ENCODE measurements at regions not wholly inside any gene's neighbourhood (a gene's known extent, or its start where the extent isn't known, plus 50 kb on each side); places are given as distances from the start of the nearest gene placed in this dataset.

DNA sequence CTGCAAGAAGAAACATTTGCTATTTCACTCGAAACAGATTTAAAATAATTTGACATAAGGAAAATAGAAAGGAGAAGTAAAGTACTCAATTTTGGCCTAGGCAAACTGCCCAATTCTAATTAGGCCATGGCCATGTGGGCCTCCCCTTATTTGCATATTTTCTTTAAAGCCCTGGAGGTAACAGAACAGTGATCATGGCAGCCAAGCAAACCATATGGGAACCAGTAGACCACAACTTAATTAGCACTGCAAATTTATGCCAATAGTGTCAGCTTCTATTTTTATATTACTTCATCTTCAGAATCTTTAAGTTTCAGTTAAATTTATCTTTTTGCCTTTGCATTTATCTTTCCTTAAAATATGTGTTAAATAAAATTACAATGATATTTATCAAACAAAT is 63.3 kb upstream of the THSD7A start:
- POLR2A ChIA-PET, result no interaction called here
- no peak for DNase-seq (ENCODE audit: extremely low spot score)
- CTCF ChIA-PET, result no interaction called here
- TF ChIP-seq SUZ12 (IDR thresholded peaks at IDR 0.05) (no peak), FOXM1 (IDR thresholded peaks at IDR 0.05; ENCODE audit: borderline replicate concordance) (no peak), FOXA1 (IDR thresholded peaks at IDR 0.05) (no peak), CTBP1 (IDR thresholded peaks at IDR 0.05; ENCODE audit: borderline replicate concordance) (no peak), L3MBTL2 (conservative IDR thresholded peaks at IDR 0.05) (no peak), BHLHE40 (IDR thresholded peaks at IDR 0.05; ENCODE audit: borderline replicate concordance) (no peak), ARNT (IDR thresholded peaks at IDR 0.05) (no peak), LEF1 (IDR thresholded peaks at IDR 0.05; ENCODE audit: borderline replicate concordance) (no peak), NFRKB (IDR thresholded peaks at IDR 0.05) (no peak), TARDBP (IDR thresholded peaks at IDR 0.05) (no peak), HDGF (IDR thresholded peaks at IDR 0.05; ENCODE audit: borderline replicate concordance) (no peak), SP1 (IDR thresholded peaks at IDR 0.05) (no peak), ELF4 (IDR thresholded peaks at IDR 0.05) (no peak), ZNF384 (IDR thresholded peaks at IDR 0.05) (no peak), FOXK2 (IDR thresholded peaks at IDR 0.05) (no peak)
- TF ChIP-seq, protein P1, sequence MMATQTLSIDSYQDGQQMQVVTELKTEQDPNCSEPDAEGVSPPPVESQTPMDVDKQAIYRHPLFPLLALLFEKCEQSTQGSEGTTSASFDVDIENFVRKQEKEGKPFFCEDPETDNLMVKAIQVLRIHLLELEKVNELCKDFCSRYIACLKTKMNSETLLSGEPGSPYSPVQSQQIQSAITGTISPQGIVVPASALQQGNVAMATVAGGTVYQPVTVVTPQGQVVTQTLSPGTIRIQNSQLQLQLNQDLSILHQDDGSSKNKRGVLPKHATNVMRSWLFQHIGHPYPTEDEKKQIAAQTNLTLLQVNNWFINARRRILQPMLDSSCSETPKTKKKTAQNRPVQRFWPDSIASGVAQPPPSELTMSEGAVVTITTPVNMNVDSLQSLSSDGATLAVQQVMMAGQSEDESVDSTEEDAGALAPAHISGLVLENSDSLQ (IDR thresholded peaks at IDR 0.05), result no peak

DNA sequence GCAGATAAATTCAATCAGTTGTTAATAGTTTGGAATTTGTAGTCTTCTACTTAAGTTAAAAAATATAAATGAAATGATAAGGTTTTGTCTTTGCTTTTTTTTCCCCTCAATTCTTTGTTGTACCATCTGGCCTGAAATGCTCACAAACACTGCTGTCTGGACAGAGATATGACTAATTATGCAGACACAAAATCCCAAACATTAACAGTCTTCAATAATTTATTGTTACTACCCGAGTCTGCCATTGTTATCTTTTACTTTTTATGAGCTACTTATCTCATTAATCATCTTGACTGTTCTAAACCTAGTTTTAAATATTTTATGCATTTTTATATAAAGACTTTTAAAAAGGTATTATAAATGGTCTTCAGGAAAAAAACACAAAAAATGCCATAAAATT is 64.7 kb upstream of the THSD7A start:
- CTCF ChIA-PET, result no interaction called here
- TF ChIP-seq FOXK2 (IDR thresholded peaks at IDR 0.05), result no peak
- TF ChIP-seq, protein P1 (IDR thresholded peaks at IDR 0.05), result peak; percentile 58
- POLR2A ChIA-PET, result no interaction called here
- no peak for DNase-seq (ENCODE audit: extremely low spot score)

GRCh38 chr7:11899247-11899646 is 67.2 kb upstream of the THSD7A start:
- POLR2A ChIA-PET, result no interaction called here
- TF ChIP-seq HDGF (IDR thresholded peaks at IDR 0.05; ENCODE audit: borderline replicate concordance), result no peak
- TF ChIP-seq SUZ12 (IDR thresholded peaks at IDR 0.05), result no peak
- no peak for TF ChIP-seq FOXK2 (IDR thresholded peaks at IDR 0.05)
- no peak for TF ChIP-seq L3MBTL2 (conservative IDR thresholded peaks at IDR 0.05)
- no peak for TF ChIP-seq TARDBP (IDR thresholded peaks at IDR 0.05)
- TF ChIP-seq NFRKB (IDR thresholded peaks at IDR 0.05), result no peak
- TF ChIP-seq ARNT (IDR thresholded peaks at IDR 0.05), result no peak
- TF ChIP-seq BHLHE40 (IDR thresholded peaks at IDR 0.05; ENCODE audit: borderline replicate concordance), result no peak
- no peak for TF ChIP-seq LEF1 (IDR thresholded peaks at IDR 0.05; ENCODE audit: borderline replicate concordance)
- no peak for TF ChIP-seq FOXA1 (IDR thresholded peaks at IDR 0.05)
- TF ChIP-seq SP1 (IDR thresholded peaks at IDR 0.05), result no peak
- no peak for TF ChIP-seq ELF4 (IDR thresholded peaks at IDR 0.05)
- TF ChIP-seq, protein P1 (IDR thresholded peaks at IDR 0.05), result no peak
- CTCF ChIA-PET, result no interaction called here
- DNase-seq (ENCODE audit: extremely low spot score), result no peak

DNA sequence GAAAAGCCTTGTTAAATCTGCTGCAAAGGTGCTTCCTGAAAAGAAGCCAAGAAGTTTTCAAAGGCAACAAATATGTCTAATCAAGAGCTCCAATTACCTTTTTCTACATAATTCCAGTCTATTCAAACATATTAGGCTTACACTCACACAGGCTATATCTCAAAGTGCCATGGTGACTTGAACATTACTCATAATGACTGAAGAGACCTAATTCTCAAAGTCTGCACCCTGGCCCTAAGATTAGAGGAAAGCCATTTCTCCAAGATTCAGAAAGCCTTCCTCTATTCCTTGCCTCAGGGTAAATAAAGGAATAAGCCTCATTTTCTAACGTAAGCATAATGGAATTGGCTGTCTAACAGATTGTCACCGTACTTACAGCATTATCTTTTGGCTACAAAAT is 78.3 kb upstream of the THSD7A start:
- ChIA-PET POLR2A (no interaction called here), CTCF (no interaction called here)
- no peak for DNase-seq (ENCODE audit: extremely low spot score)
- no peak for TF ChIP-seq L3MBTL2 (conservative IDR thresholded peaks at IDR 0.05)
- no peak for TF ChIP-seq TARDBP (IDR thresholded peaks at IDR 0.05)
- no peak for TF ChIP-seq CTBP1 (IDR thresholded peaks at IDR 0.05; ENCODE audit: borderline replicate concordance)
- TF ChIP-seq SUZ12 (IDR thresholded peaks at IDR 0.05), result no peak
- TF ChIP-seq, protein P1 (IDR thresholded peaks at IDR 0.05), result no peak
- no peak for TF ChIP-seq FOXM1 (IDR thresholded peaks at IDR 0.05; ENCODE audit: borderline replicate concordance)
- TF ChIP-seq HDGF (IDR thresholded peaks at IDR 0.05; ENCODE audit: borderline replicate concordance), result no peak
- no peak for TF ChIP-seq ELF4 (IDR thresholded peaks at IDR 0.05)
- no peak for TF ChIP-seq FOXK2 (IDR thresholded peaks at IDR 0.05)
- TF ChIP-seq FOXA1 (IDR thresholded peaks at IDR 0.05), result no peak
- TF ChIP-seq NFRKB (IDR thresholded peaks at IDR 0.05), result no peak

DNA sequence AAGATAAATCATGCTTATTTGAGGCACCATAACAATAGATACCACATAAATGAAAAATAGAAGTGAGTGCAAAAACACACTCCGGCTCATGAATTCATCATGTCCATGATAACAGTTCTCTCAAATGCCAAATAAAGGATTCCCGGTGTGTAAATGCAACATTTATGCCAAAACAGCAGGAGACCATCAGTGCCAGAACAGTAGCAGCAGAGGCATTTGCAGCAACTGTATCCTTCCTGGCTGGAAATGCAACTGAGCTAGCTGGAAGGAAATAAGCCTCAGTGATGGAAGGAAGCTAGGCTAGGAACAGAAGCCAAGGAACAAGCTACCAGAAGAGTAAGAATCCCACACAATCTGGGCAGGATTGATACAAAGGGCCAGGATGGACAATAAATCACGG is 79.9 kb upstream of the THSD7A start:
- CTCF ChIA-PET, result no interaction called here
- no peak for TF ChIP-seq FOXM1 (IDR thresholded peaks at IDR 0.05; ENCODE audit: borderline replicate concordance)
- TF ChIP-seq, protein P1 (IDR thresholded peaks at IDR 0.05), result no peak
- TF ChIP-seq FOXA1 (IDR thresholded peaks at IDR 0.05), result no peak
- TF ChIP-seq ZNF384 (IDR thresholded peaks at IDR 0.05), result no peak
- TF ChIP-seq SUZ12 (IDR thresholded peaks at IDR 0.05), result no peak
- TF ChIP-seq FOXK2 (IDR thresholded peaks at IDR 0.05), result no peak
- TF ChIP-seq HDGF (IDR thresholded peaks at IDR 0.05; ENCODE audit: borderline replicate concordance), result no peak
- TF ChIP-seq ELF4 (IDR thresholded peaks at IDR 0.05), result no peak
- TF ChIP-seq CTBP1 (IDR thresholded peaks at IDR 0.05; ENCODE audit: borderline replicate concordance), result no peak
- no peak for TF ChIP-seq ARNT (IDR thresholded peaks at IDR 0.05)
- no peak for TF ChIP-seq TARDBP (IDR thresholded peaks at IDR 0.05)
- POLR2A ChIA-PET, result no interaction called here
- DNase-seq (ENCODE audit: extremely low spot score), result peak; percentile 5

DNA sequence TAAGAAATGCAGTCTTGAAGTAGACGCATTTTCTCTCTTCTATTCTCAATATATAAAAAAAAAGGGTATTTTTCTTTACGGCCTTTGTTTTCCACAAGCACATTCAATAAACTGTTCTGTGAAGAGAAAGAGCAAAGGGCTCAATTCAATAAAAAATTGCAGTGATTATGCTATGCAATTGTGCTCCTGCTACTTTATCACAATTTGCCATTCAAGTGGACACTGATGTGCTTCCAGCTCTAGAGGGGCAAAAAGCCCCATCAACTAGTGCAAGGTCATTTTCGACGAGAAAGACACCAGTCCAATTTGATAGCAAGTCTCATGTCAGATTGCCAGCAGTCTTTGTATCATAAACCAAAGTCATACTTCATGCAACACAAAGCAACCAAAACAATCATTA is 82.6 kb upstream of the THSD7A start:
- POLR2A ChIA-PET, result no interaction called here
- CTCF ChIA-PET, result no interaction called here
- no peak for DNase-seq (ENCODE audit: extremely low spot score)
- TF ChIP-seq ELF4 (IDR thresholded peaks at IDR 0.05), result no peak
- TF ChIP-seq BHLHE40 (IDR thresholded peaks at IDR 0.05; ENCODE audit: borderline replicate concordance), result no peak
- no peak for TF ChIP-seq LEF1 (IDR thresholded peaks at IDR 0.05; ENCODE audit: borderline replicate concordance)
- TF ChIP-seq SP1 (IDR thresholded peaks at IDR 0.05), result no peak
- no peak for TF ChIP-seq FOXA1 (IDR thresholded peaks at IDR 0.05)
- TF ChIP-seq, protein P1 (IDR thresholded peaks at IDR 0.05), result no peak
- TF ChIP-seq FOXM1 (IDR thresholded peaks at IDR 0.05; ENCODE audit: borderline replicate concordance), result no peak
- no peak for TF ChIP-seq SUZ12 (IDR thresholded peaks at IDR 0.05)
- no peak for TF ChIP-seq CTBP1 (IDR thresholded peaks at IDR 0.05; ENCODE audit: borderline replicate concordance)
- no peak for TF ChIP-seq TARDBP (IDR thresholded peaks at IDR 0.05)

All from HEK293T (cell line).